IPS-NIHi7 (cell line): ENCODE measurements at regions not wholly inside any gene's neighbourhood (a gene's known extent, or its start where the extent isn't known, plus 50 kb on each side); places are given as distances from the start of the nearest gene placed in this dataset.

Experiments used
- DNase-seq: peaks from one replicate; pipeline ENCODE4 v3.0.0; 2012; ENCODE audit warnings: mixed read lengths; ENCODE audit errors: extremely low spot score

DNA sequence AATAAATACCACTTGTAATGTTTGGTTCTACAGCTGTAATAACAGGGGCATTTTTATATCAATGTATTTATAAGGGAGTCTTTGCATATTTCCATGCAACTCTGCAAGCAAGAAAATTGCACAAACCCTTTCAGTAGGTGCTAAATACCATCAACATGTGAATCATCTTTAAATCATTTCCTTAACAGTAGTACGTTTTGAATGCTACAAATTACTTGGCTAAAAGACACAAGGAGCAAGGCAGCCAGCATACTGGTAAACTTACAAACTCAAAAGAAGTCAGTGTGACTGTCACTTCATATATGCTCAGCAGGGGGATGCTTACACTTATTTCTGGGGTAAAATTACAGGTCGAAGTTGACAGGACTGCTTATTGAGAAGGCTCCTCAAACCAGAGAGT, 402.4 kb downstream of the EFNB2 start:
- DNase-seq, result no peak

DNA sequence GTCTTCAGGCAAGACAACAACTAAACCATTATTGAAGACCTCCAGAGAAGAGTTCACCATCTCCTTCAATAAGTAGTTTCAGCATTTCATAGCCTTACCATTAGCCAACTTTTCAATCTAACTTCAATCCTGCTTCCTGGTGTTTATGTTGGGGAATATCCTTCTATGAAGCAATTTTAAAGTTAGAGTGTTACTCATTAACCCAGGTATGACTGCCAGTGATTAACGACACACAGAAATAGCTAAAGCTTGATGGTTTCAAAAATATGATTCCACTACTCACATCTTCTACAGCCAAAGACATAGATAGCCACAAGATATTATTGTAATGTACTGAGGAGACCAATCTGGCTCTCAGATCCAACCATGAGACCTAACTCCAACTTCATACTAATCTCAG, 403.2 kb downstream of the EFNB2 start:
- DNase-seq, result no peak

DNA sequence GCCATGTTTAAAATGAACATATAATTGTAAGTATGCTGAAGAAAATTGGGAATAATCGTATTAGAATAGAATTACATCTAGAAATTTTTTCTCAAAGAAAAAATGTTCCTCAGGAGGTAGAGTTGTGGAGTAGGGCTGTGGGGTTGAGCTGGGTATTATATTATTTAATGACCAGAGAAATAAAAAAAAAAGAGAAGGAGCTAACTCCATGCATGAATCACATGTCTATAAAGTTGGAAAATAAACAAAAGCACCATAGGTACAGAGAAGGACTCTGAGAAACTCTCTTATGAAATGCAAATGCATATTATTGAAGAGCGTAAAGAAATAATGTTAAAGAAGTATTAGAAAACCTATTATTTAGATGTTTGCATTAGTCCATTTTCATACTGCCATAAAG, 405.5 kb downstream of the EFNB2 start:
- DNase-seq, result no peak

DNA sequence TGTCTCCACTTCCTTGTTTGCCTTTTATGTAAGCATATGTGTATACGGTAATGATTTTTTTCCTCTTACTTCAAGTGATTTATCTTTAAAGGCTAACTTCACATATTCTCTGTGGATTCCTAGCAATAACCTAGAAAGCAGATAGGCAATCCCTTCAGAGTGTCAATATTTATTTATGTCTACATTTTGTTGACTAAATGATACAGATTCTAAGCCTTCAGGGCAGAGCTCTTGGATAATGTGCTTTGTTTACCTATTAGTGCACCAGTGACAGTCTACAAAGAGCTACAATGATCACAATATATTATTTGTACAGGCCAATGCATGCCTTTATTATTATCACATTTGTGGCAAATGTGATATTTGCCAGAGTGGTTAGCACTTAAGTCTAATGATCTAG, 406.2 kb downstream of the EFNB2 start:
- DNase-seq, result no peak

DNA sequence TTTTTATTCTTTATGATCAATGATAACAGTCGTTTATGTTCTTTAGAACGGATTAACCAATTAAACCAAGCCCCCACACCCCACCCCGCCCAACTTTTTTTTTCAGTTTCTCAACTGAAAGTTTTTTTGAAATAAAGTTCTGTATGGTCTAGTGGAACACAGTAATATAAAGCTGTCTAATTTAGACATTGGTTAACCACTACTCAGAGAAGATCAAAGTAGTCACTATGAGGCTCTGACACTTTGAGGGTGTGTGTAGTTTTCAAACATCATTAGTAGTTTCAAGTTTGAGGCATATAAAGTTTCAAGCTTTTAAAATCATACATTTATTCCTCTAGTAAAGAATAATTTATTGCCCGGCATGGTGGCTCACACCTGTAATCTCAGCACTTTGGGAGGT, 413.2 kb downstream of the EFNB2 start:
- no peak for DNase-seq

DNA sequence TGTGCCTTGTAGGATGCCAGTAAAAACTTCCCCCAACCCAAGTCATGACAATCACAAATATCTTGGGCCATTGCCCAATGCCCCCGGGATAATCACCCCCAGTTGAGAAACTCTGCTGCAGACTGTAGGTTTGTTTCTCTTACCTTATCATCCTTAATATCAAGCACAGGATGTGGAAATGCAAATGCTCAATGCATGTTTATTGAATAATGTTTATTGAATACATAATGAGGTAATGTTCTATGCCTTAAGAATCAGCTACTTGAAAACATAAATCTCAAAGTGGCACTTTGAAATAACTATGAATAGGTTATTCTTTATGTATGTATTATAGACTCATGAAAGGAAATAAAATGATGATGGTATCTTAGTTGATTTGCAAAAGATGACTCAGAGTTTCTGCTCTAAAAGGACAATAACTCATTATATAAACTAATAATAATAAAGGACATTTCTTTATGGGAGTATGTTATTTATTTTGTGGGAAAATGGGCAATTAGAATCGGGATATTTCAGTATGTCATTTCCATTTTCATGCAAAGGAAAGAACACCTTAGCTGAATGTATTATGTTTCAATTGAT, 414.2 kb downstream of the EFNB2 start:
- no peak for DNase-seq

DNA sequence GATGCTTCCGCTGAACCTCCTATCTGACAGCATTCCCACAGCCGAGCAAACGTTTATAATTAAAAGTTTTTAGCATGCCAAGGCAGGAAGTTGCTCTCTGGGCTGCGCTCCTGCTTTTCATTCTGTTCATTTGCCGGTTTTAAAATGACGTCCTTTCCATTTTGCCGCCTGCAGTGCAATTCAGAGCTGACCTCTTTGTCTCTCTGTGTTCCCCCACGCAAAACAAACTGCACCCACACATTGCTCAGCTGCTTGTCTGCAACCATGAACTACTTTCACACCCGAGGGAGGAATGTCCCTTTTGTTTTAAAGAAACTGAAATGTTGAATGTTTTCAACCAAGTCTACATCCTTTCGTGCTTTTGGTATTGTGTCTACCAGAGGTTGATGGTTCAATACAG, 416.5 kb downstream of the EFNB2 start:
- no peak for DNase-seq

DNA sequence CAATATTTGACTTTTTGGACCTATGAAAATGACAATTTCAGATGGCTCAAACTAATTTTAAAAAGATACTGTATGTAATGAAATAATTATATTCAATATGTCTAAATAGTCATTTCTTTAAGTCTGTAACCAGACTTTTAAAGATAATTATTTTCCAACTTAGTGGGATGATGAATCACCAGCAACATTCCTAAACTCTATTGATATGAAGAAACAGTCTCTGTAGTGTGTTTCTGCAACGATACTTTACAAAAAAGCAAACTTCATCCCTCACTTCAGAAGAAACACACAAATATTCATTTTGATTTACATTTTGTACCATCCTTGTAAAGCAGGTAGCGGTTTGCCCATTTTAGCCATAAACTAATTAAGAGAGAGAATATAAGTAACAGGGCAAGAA, 417.4 kb downstream of the EFNB2 start:
- DNase-seq, result no peak

DNA sequence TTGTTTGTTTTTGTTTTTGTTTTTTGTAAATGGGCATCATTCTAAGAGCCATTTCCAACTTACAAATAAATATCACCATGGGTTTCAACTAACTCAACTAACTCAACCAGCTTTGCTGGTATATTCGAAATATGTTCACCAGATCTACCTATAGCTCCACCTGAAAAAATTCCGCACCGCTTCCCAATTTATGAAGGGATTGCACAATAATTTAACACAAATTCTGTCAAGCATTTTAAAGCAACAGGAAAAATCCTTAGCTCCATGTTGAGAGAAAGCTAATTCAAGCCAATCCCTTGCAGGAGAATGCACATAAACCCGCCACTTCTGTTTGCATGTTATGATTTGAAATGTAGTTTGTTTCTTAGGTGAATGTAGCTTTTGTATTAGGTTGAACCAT, 417.8 kb downstream of the EFNB2 start:
- DNase-seq, result no peak

DNA sequence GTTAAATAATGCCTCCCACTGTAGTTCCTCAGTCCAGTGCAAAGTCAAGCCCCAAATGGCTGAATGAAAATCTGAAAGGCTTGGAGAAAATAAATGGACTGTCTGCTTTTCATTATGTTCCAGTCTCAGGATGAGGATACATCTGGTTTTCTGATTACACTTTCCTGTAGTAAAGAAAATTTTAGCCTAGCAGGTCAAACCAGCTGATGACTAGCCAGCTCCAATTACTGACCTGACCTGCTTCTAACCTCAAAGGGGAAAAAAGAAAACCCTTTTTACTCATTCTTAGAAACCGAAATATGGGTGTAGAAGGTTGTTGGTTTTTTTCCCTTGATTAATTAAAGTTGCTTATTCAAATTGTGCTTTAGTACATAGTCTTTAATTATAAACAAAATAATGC, 418.4 kb downstream of the EFNB2 start:
- no peak for DNase-seq

DNA sequence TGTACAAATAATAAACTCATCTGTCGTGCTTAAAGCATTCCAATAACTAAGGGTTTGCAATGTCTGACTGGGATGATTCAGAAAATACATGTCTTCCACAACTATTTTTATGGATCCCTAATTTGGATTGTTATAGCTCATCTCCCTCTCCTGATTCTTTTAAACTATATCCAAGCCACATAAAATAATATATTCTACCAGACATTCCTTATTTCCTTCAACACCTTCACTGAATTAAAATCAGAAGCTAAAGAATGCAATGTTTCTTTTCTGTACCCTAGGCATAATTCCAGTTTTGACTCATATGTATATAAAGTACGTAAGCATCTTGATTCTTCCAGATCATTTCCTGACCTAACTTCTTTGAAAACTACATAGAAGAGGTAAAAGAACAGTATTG, 420.4 kb downstream of the EFNB2 start:
- no peak for DNase-seq

DNA sequence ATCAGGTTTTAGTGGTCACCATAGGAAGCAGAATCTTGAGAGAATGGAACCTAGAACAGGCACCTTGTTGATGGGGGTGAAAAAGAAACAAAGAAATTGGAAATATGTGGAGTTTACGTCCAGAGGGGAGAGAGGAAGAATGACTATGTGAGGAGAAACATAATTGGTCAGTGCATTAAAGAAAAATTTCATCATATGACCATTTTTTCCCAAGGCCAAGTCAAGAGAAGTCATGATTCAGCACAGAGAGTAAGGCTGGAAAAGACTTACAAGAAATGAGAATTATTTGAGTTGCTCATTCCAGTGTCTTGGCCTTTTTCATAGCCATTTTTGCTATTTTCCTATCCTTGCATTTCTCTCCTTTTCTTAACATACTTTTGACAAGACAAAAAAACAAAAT, 421.7 kb downstream of the EFNB2 start:
- DNase-seq, result no peak

DNA sequence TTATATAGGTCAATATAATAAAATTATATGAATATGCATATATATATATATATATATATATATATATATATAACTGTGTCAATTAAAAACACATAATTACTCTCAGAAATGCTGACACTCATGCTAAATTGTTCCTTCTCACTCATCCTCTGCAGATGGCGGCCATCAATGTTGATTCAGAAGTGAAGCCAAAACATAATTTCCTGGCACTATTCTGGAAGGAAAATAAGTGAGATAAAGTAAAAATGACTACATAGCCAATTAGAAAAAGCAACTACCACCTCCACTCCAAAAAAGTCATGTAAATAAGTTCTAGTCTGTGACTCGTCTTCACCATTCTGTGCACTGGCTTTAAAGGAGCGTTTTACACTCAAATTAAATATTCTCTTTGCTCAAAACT, 423.3 kb downstream of the EFNB2 start:
- DNase-seq, result no peak

DNA sequence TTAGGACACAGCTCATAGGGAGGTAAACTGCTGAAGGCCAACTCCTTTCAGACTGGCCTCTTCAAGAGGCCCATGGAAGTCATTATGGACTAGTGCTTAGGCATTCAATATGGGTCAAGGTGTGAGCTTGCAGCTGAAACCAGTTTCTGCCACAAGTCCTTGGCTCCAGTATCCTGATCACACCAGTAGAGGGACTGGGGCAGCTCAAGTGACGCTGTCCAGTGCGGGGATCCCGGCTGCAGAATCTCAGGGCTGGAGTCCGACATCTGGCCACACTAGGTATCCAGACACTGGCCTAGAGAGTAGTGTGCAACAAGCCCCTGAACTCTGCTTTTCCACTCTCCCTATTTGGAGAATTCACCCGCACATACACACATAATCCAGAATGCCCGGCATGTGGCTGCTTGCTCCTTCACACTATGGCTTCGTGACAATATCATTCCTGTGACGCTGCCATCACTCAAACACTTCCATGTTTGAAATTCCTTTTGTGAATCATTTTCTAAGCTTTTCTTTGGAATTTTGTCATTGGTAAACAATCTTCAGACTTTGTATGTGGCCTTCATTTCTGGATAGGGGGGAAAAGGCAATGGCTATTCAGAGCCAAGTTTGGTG, 425.1 kb downstream of the EFNB2 start:
- peak; percentile 43 for DNase-seq

DNA sequence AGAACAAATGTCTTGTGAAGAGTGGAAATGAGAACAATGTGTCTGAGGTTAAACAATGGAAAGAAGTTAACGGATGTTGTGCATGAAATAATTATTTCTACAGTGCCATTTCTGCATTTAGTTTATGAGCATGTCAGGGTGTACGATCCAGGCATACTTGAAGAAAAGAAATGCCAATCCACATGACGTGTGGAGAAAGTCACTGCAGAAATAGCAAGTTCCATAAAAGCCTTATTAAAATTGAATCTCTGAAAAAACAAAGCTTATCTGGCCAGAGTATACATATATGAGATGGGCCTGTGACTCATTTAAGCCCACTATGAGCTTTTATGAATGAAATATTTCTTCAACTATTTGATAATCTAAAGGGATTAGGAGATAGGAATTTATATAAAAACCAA, 426.1 kb downstream of the EFNB2 start:
- no peak for DNase-seq

DNA sequence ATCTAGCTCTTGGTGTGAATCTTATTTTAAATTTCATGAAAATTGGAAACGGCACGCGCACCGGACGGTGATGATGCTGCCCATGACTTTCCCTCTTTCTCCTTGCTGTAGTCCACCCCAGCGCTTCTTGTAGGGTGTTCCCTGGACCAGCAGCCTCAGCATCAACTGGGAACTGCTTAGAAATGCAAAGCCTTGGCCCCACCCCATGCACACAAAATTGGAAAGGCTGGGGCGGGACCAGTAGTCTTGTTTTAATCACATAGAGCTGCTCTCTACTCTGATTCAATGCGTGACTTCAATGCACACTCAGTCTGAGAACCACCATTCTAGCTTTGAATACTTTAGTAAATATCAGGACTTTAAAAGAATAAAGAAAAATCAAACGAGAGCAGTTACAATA, 427.1 kb downstream of the EFNB2 start:
- DNase-seq, result no peak

DNA sequence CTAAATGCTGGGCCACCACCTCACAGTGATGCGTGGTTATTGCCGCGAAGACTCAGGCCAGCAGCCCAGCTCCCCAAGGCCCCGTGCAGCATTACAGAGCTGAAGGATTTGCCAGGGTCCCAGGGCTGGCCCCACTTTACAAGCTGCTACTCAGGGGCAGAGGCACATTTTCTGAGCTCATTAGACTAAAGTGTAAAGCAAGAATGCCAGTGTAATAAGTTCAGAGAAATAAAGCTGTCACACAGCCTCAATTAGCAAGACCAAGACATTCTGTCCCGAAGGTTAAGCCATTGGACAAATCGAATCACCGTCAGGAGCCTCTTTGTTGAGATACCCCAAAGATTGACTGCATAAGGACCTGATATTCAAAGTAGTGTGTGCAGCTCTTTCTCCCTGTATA, 428.4 kb downstream of the EFNB2 start:
- DNase-seq, result no peak

DNA sequence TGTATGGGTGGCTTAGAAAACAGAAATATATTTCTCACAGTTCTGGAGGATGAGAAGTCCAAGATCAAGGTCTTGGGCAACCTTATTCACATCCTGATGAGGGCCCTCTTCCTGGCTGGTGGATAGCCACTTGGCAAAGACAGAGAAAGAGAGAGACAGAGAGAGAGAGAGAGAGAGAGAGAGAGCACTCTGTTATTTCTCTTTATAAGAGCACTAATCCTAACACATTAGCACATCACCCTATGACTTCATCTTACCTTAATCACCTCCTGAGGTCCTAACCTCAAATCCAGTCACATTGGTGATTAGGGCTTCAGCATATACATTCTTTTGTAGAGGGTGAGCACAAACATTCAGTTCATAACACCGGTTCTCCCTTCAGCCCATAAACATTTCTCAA, 430.3 kb downstream of the EFNB2 start:
- DNase-seq, result no peak

DNA sequence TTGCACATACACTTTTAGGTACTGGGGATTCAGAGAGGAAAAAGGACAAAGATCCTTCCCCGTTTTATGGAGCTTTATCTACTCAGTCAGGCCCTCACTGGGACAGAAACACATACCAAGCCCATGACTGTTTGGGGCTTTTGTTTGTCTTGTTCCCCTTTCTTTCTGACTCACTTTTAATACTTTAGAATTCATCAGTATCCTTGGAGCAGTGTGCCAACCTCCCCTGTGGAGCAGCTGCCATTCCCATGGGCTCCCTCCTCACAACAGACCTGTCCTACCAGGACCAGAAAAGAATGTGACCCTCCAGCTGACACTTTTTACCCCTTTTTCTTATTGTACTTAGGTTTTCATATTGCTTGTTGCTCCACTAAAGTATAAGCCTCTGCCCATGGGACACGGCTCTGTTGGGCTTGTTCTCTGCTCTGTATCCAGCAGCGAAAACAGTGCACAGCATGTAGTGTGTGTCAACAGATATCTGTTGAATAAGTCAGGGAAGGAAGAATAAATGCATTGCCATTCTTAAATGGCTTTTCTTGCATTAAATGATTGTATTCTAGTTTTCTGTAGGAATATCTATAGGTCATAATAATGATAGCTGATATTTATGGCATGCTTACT, 431.1 kb downstream of the EFNB2 start:
- DNase-seq, result no peak

DNA sequence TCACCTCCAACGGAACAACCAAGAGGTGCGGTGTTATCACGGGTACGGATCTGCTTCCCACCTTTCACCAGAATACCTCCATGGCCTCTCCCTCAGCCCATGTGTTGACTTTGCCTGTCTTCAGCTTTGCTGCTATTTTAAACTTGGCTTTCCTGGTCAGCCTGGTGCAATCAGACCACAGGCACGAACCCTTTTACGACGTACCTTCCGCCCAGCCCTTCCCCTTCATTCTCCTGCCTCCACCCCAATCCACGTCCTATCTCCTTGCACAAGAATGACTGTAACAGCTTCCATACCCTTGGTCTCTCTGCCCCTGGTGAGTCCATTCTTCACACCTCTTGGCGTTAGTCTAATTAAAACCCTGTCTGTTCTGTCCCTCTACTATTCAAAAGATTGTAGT, 431.7 kb downstream of the EFNB2 start:
- DNase-seq, result no peak

DNA sequence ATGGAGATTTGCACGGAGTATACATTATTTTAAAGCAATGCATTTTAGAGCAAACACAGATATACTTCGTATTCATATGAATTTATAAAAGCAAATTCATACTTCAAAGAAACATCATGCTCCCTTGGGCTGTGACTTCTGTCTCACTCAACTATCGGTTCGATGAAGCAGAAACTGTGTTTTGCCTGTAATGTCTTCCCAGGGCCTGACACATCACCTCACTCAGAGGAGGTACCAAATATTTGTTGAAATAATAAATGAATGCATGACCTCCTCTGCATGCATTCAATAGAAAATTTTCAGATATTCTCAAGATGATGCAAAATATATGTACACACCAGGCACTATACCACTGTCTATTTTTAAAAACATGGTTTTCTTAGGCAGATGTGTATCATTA, 432.7 kb downstream of the EFNB2 start:
- DNase-seq, result no peak

DNA sequence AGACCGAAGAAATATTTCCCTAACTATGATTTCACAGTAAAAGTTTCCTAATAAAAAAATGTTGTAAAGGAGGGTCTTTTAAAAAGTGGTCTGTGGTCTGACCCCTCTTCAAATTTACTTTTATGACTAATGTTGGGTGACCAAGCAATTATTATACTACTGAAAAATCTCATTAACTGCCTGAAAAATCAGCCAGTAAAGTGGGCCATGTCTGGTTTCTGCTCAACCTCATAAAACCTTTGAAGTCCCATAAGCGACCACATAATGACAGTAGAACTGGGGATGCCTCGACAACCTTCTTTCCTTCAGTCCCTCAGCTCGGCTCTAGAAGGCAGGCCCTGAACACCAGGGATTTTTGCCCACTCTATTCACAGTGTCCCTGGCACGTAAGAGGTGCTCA, 434.3 kb downstream of the EFNB2 start:
- DNase-seq, result no peak

DNA sequence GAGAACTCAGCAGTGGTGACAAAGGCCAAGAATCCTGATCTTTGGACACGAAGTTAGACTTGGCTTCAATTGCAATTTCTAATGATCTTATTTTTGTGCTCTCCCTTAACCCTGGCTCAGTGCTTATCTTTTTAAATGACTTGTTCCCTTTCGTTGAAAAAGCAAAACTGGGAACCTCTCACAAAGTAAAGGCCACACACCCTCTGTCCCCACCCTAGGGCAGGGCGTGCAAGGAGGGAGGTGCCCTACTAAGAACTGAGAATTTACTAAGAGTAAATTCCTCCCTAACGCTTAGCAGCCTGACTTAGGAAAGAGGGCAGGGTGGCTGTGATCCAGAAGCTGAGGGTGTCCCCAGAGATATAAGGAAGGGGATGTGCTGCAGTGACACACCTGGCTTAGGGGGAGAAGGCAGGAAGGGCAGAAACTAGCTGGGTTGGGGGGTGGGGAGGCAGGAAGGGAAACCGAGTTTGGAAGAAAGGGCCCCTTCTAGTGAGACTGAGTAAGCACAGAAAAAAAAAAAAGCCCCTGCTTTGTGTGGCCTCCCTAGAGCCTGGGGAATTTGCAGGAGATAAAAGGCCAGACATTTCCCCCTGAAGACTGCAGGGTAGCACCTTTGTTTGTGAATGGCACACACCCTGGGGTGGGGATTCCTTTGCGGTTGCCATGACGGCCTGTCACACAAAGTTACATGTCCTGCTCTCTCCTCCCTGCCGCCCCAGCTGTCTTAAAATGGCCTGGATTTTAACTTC, 435.1 kb downstream of the EFNB2 start:
- DNase-seq, result peak; percentile 75
